ENCODE measurements at regions not wholly inside any gene's neighbourhood (a gene's known extent, or its start where the extent isn't known, plus 50 kb on each side); places are given as distances from the start of the nearest gene placed in this dataset.

DNA sequence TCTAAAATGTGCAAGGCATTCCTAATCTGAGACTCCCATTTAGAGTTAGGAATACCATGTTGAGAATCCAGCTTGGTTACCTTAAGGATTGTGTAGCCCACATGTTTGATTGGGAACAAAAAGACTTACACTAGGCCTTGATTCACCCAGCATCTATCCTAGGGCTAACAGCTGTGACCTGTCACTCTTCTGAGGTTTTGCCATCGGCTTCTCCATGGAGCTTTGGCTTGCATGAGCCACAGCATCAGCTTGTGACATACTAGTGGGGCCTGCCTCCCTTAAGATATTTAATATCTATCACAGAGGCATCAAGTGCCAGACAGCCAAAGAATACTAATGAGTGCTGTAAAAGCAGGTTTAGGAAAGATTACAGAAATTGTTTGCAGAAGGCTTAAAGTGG is 241.3 kb upstream of the UBE2E3 start:
- Histone ChIP-seq H3K9me3 (ENCODE audit: low read length) (no peaks in the 10 kb centered on the region), H3K9ac (ENCODE audit: low read length) (no peak overlapping the region), H3K36me3 (ENCODE audit: insufficient read depth, low read length) (no peaks in the 10 kb centered on the region), H3K79me2 (replicated peaks; ENCODE audit: insufficient read depth, low read length) (no peaks in the 10 kb centered on the region), H2AFZ (ENCODE audit: low read depth, low read length) (no peak overlapping the region), H4K20me1 (ENCODE audit: insufficient read depth) (no peaks in the 10 kb centered on the region), H3K27ac (ENCODE audit: low read length) (no peak overlapping the region), H3K27me3 (ENCODE audit: insufficient read depth, low read depth, low read length) (no peaks in the 10 kb centered on the region), H3K9me2 (ENCODE audit: insufficient read depth, low read length) (no peaks in the 10 kb centered on the region), H3K4me2 (ENCODE audit: low read length) (no peak overlapping the region), H3K4me3 (ENCODE audit: low read length) (no peak overlapping the region), H3F3A (ENCODE audit: insufficient read depth, low read length, poor library complexity, severe bottlenecking) (no peaks in the 10 kb centered on the region)
- TF ChIP-seq, protein P1, sequence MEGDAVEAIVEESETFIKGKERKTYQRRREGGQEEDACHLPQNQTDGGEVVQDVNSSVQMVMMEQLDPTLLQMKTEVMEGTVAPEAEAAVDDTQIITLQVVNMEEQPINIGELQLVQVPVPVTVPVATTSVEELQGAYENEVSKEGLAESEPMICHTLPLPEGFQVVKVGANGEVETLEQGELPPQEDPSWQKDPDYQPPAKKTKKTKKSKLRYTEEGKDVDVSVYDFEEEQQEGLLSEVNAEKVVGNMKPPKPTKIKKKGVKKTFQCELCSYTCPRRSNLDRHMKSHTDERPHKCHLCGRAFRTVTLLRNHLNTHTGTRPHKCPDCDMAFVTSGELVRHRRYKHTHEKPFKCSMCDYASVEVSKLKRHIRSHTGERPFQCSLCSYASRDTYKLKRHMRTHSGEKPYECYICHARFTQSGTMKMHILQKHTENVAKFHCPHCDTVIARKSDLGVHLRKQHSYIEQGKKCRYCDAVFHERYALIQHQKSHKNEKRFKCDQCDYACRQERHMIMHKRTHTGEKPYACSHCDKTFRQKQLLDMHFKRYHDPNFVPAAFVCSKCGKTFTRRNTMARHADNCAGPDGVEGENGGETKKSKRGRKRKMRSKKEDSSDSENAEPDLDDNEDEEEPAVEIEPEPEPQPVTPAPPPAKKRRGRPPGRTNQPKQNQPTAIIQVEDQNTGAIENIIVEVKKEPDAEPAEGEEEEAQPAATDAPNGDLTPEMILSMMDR (IDR thresholded peaks at IDR 0.05; ENCODE audit: poor library complexity, severe bottlenecking) = no peak
- TF ChIP-seq EZH2 (IDR thresholded peaks at IDR 0.05; ENCODE audit: borderline replicate concordance, insufficient read depth, low read length, poor library complexity, severe bottlenecking) = no peak
- TF ChIP-seq RAD21 (conservative IDR thresholded peaks at IDR 0.05) = no peak
- no peak for TF ChIP-seq SMC3 (conservative IDR thresholded peaks at IDR 0.05; ENCODE audit: poor library complexity)
- no peak for TF ChIP-seq REST (IDR thresholded peaks at IDR 0.05; ENCODE audit: borderline replicate concordance)
- TF ChIP-seq MXI1 (conservative IDR thresholded peaks at IDR 0.05; ENCODE audit: poor library complexity, severe bottlenecking) = no peak
- no peak for TF ChIP-seq EP300 (conservative IDR thresholded peaks at IDR 0.05; ENCODE audit: poor library complexity, severe bottlenecking)
- TF ChIP-seq TAF1 (IDR thresholded peaks at IDR 0.05; ENCODE audit: low read depth) = no peak
- TF ChIP-seq POLR2AphosphoS5 (IDR thresholded peaks at IDR 0.05) = no peak

DNA sequence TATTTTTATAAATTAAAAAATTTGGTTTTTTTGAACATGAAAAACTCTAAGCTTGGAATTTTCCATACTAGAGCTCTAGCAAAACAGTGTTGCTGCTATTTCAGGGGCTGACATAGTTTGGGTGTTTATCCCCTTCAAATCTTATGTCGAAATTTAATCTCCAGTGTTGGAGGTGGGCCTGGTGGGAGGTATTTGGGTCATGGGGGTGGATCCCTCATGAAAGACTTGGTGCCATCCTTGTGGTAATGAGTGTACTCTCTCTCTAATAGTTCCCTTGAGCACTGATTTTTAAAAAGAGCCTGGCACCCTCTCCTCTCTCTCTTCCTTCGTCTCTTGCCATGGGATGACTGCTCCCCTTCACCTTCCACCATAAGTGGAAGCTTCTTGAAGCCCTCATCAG is 244.6 kb upstream of the UBE2E3 start:
- TF ChIP-seq MXI1 (conservative IDR thresholded peaks at IDR 0.05; ENCODE audit: poor library complexity, severe bottlenecking) (no peak), EZH2 (IDR thresholded peaks at IDR 0.05; ENCODE audit: borderline replicate concordance, insufficient read depth, low read length, poor library complexity, severe bottlenecking) (no peak), RAD21 (conservative IDR thresholded peaks at IDR 0.05) (no peak), EP300 (conservative IDR thresholded peaks at IDR 0.05; ENCODE audit: poor library complexity, severe bottlenecking) (no peak), SMC3 (conservative IDR thresholded peaks at IDR 0.05; ENCODE audit: poor library complexity) (no peak), REST (IDR thresholded peaks at IDR 0.05; ENCODE audit: borderline replicate concordance) (no peak)
- TF ChIP-seq, protein P1 (IDR thresholded peaks at IDR 0.05; ENCODE audit: poor library complexity, severe bottlenecking) = no peak
- Histone ChIP-seq H3K4me2 (ENCODE audit: low read length) (no peak overlapping the region), H4K20me1 (ENCODE audit: insufficient read depth) (no peaks in the 10 kb centered on the region), H3K36me3 (ENCODE audit: insufficient read depth, low read length) (no peaks in the 10 kb centered on the region), H3K9me2 (ENCODE audit: insufficient read depth, low read length) (no peaks in the 10 kb centered on the region), H3K9me3 (ENCODE audit: low read length) (no peaks in the 10 kb centered on the region), H3K9ac (ENCODE audit: low read length) (no peak overlapping the region), H3K4me3 (ENCODE audit: low read length) (no peak overlapping the region), H3F3A (ENCODE audit: insufficient read depth, low read length, poor library complexity, severe bottlenecking) (no peaks in the 10 kb centered on the region), H2AFZ (ENCODE audit: low read depth, low read length) (no peak overlapping the region), H3K79me2 (replicated peaks; ENCODE audit: insufficient read depth, low read length) (no peaks in the 10 kb centered on the region), H3K27ac (ENCODE audit: low read length) (no peak overlapping the region), H3K27me3 (ENCODE audit: insufficient read depth, low read depth, low read length) (no peaks in the 10 kb centered on the region)

Data from neural cell (in vitro differentiated cells).